Natural killer cell (primary cell): ENCODE measurements at regions not wholly inside any gene's neighbourhood (a gene's known extent, or its start where the extent isn't known, plus 50 kb on each side); places are given as distances from the start of the nearest gene placed in this dataset.

Experiments used
- ATAC-seq, 3 donors: fragments of 150-1000 bp in 2 of 3; fragments of 200-7000 bp in 1 of 3; cut with Tn5 transposase; 1 replicate in 1 of 3; 2 replicates in 2 of 3; pipeline ENCODE4 v1.10.0; 2021; ENCODE audit warnings: mild to moderate bottlenecking in 2 of 3, moderate library complexity in 2 of 3
- DNase-seq, 2 donors: peaks; one replicate each; pipeline versions ENCODE4 v3.0.0 to v3.0.0-alpha.2; 2013 to 2021; ENCODE audit warnings: mixed read lengths in 1 of 2
- H3K27ac ChIP-seq: one replicate; pipeline ENCODE4 v1.5.1; 2013; ENCODE audit warnings: mild to moderate bottlenecking, low read length
- H3K27me3 ChIP-seq: one replicate; pipeline ENCODE4 v1.6.1; 2013; ENCODE audit warnings: low read length; ENCODE audit not compliant: control insufficient read depth, insufficient read depth
- H3K36me3 ChIP-seq: one replicate; pipeline ENCODE4 v1.6.1; 2013; ENCODE audit warnings: low read length; ENCODE audit not compliant: control insufficient read depth, insufficient read depth
- H3K4me1 ChIP-seq: one replicate; pipeline ENCODE4 v1.6.1; 2013; ENCODE audit warnings: low read length; ENCODE audit not compliant: control insufficient read depth, insufficient read depth
- H3K4me3 ChIP-seq: one replicate; pipeline ENCODE4 v1.5.1; 2013; ENCODE audit warnings: low read length
- H3K9me3 ChIP-seq: one replicate; pipeline ENCODE4 v1.6.1; 2013; ENCODE audit warnings: low read length; ENCODE audit not compliant: control insufficient read depth, insufficient read depth
- H3K27ac Mint-ChIP-seq, 2 donors: one replicate each; pipeline ENCODE4 v1.8.0; 2022; ENCODE audit warnings: mild to moderate bottlenecking in 2 of 2, mixed read lengths in 2 of 2, moderate library complexity in 1 of 2
- H3K27me3 Mint-ChIP-seq, 2 donors: one replicate each; pipeline ENCODE4 v1.8.0; 2022; ENCODE audit warnings: low read depth in 2 of 2, mixed read lengths in 2 of 2
- H3K36me3 Mint-ChIP-seq: one replicate; pipeline ENCODE4 v1.8.0; 2022; ENCODE audit warnings: mixed read lengths
- H3K4me1 Mint-ChIP-seq, 2 donors: one replicate each; pipeline ENCODE4 v1.8.0; 2022; ENCODE audit warnings: mixed read lengths in 2 of 2
- H3K4me3 Mint-ChIP-seq: one replicate; pipeline ENCODE4 v1.8.0; 2022; ENCODE audit warnings: mild to moderate bottlenecking, moderate library complexity, mixed read lengths
- H3K9me3 Mint-ChIP-seq, 2 donors: one replicate each; pipeline ENCODE4 v1.8.0; 2022; ENCODE audit warnings: mixed read lengths in 2 of 2
- WGBS: methylation state at CpG from one replicate; pipeline ENCODE4 v1.1.7; 2013; ENCODE audit warnings: missing lambda C conversion rate; ENCODE audit not compliant: insufficient coverage; 5-methylcytosine and 5-hydroxymethylcytosine counted together
- intact Hi-C: fragments of 100-400 bp; cut with micrococcal nuclease; formaldehyde crosslinking; loops from one replicate; pipeline ENCODE4 v1.14.2; 2022
- TF ChIP-seq, protein P1 (sequence below): fragments of 200-600 bp; IDR thresholded peaks from one replicate; pipeline ENCODE4 v1.8.0; 2022; ENCODE audit warnings: antibody characterized with exemption

- WGBS, result 93% methylated on average over 1 of the region's 1 CpG
Measured at GRCh38 chr5:128703322-128703721, 165.3 kb upstream of the FBN2 start.

DNA sequence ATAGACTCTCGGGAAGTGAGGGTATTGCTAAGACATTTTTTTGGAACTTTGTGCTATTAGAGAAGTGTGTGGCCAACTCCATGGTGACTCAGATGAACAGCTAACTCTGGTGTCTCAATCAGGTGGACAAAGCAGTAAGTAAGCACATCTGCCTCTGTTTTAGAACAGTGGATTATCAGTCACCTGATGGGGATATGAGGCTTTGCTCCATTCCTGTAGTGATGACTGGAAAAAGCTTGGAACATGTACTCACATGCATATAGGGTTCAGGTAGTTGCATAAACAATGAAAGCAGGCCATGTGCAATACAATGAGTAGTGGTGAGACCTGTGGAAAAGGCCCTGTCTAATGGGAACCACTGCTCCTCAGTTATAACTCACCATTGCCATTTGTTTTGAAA is 168.2 kb upstream of the FBN2 start:
- no peak overlapping the region for H3K4me3 Mint-ChIP-seq
- no peak overlapping the region for H3K27ac Mint-ChIP-seq
- H3K27me3 Mint-ChIP-seq, result no peaks in the 10 kb centered on the region

More at GRCh38 chr5:128703322-128703721, 165.3 kb upstream of the FBN2 start:
- Histone ChIP-seq H3K4me1 (no peaks in the 10 kb centered on the region), H3K4me3 (no peak overlapping the region), H3K36me3 (no peaks in the 10 kb centered on the region), H3K9me3 (no peaks in the 10 kb centered on the region), H3K27ac (no peak overlapping the region), H3K27me3 (no peaks in the 10 kb centered on the region)
- intact Hi-C loops, result no loop called here
- no peaks in the 10 kb centered on the region for H3K4me1 Mint-ChIP-seq
- H3K9me3 Mint-ChIP-seq, result peaks cover 8 to 20% of the 10 kb centered on the region in 2 donors
- no peak for DNase-seq
- no peak for ATAC-seq
- no peaks in the 10 kb centered on the region for H3K27me3 Mint-ChIP-seq
- no peak overlapping the region for H3K27ac Mint-ChIP-seq
- TF ChIP-seq, protein P1, sequence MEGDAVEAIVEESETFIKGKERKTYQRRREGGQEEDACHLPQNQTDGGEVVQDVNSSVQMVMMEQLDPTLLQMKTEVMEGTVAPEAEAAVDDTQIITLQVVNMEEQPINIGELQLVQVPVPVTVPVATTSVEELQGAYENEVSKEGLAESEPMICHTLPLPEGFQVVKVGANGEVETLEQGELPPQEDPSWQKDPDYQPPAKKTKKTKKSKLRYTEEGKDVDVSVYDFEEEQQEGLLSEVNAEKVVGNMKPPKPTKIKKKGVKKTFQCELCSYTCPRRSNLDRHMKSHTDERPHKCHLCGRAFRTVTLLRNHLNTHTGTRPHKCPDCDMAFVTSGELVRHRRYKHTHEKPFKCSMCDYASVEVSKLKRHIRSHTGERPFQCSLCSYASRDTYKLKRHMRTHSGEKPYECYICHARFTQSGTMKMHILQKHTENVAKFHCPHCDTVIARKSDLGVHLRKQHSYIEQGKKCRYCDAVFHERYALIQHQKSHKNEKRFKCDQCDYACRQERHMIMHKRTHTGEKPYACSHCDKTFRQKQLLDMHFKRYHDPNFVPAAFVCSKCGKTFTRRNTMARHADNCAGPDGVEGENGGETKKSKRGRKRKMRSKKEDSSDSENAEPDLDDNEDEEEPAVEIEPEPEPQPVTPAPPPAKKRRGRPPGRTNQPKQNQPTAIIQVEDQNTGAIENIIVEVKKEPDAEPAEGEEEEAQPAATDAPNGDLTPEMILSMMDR, result no peak
- no peak overlapping the region for H3K4me3 Mint-ChIP-seq
- H3K36me3 Mint-ChIP-seq, result no peaks in the 10 kb centered on the region

GRCh38 chr5:128708841-128709240 is 170.8 kb upstream of the FBN2 start:
- Mint-ChIP-seq H3K27me3 (no peaks in the 10 kb centered on the region), H3K27ac (no peak overlapping the region), H3K9me3 (peaks cover 6 to 17% of the 10 kb centered on the region in 2 donors), H3K36me3 (no peaks in the 10 kb centered on the region), H3K4me3 (no peak overlapping the region), H3K4me1 (no peaks in the 10 kb centered on the region)
- Histone ChIP-seq H3K4me3 (no peak overlapping the region), H3K4me1 (no peaks in the 10 kb centered on the region), H3K27me3 (no peaks in the 10 kb centered on the region), H3K9me3 (no peaks in the 10 kb centered on the region), H3K27ac (no peak overlapping the region), H3K36me3 (no peaks in the 10 kb centered on the region)
- TF ChIP-seq, protein P1, result no peak
- intact Hi-C loops, result no loop called here
- DNase-seq (no peak), ATAC-seq (no peak)
- WGBS, result 100% methylated on average over 1 of the region's 1 CpG

More for the DNA sequence above, 168.2 kb upstream of the FBN2 start:
- Histone ChIP-seq H3K27ac (no peak overlapping the region), H3K27me3 (no peaks in the 10 kb centered on the region), H3K9me3 (no peaks in the 10 kb centered on the region), H3K4me3 (no peak overlapping the region), H3K4me1 (no peaks in the 10 kb centered on the region), H3K36me3 (no peaks in the 10 kb centered on the region)
- TF ChIP-seq, protein P1, result no peak
- no peak for ATAC-seq
- intact Hi-C loops, result no loop called here
- peaks cover 8 to 20% of the 10 kb centered on the region in 2 donors for H3K9me3 Mint-ChIP-seq
- no peaks in the 10 kb centered on the region for H3K4me1 Mint-ChIP-seq
- WGBS, result 95% methylated on average over 1 of the region's 1 CpG
- DNase-seq, result no peak
- no peaks in the 10 kb centered on the region for H3K36me3 Mint-ChIP-seq

DNA sequence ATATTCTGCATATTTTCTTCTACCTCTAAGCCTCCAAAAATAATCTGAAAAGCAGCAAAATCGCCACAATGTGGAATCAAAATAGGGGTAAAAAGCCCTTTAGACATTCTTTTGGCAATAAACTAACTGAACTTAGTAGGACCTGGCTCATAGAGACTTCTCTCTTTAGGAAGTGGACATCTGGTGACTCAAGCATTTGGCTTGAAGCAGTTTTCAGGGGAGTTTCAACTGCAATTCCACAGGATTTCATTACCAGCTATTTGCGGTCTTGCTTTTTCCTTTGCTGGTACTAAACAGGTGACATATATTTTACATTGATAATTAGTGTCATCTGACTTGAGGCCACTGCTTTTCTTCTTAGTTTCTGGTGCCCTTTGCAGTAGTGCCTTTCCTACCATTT is 173.2 kb upstream of the FBN2 start:
- intact Hi-C loops, result no loop called here
- Histone ChIP-seq H3K27me3 (no peaks in the 10 kb centered on the region), H3K9me3 (no peaks in the 10 kb centered on the region), H3K36me3 (no peaks in the 10 kb centered on the region), H3K4me3 (no peak overlapping the region), H3K27ac (no peak overlapping the region), H3K4me1 (no peaks in the 10 kb centered on the region)
- no peaks in the 10 kb centered on the region for H3K36me3 Mint-ChIP-seq
- WGBS, result 75% methylated on average over 1 of the region's 2 CpGs
- no peak overlapping the region for H3K4me3 Mint-ChIP-seq
- TF ChIP-seq, protein P1, result no peak
- H3K9me3 Mint-ChIP-seq, result peaks cover 3 to 12% of the 10 kb centered on the region in 2 donors
- no peaks in the 10 kb centered on the region for H3K4me1 Mint-ChIP-seq
- DNase-seq (no peak), ATAC-seq (no peak)
- no peak overlapping the region for H3K27ac Mint-ChIP-seq
- H3K27me3 Mint-ChIP-seq, result no peaks in the 10 kb centered on the region
